Parathyroid adenoma (tissue), 2 donors: ENCODE measurements at regions not wholly inside any gene's neighbourhood (a gene's known extent, or its start where the extent isn't known, plus 50 kb on each side); places are given as distances from the start of the nearest gene placed in this dataset.
"Not testable (repeated sequence)": the region's sequence is repeated elsewhere in the genome, so short reads cannot be mapped to it uniquely, and the experiment has no call there.

Experiments
- H2AFZ ChIP-seq: fragments of 300-600 bp; sonication (generic); one replicate; pipeline ENCODE4 v1.7.0; 2017; ENCODE audit warnings: antibody characterized with exemption, mild to moderate bottlenecking
- H3K27ac ChIP-seq: fragments of 300-600 bp; sonication (generic); one replicate; pipeline ENCODE4 v1.7.0; 2017
- H3K27me3 ChIP-seq: fragments of 300-600 bp; sonication (generic); one replicate; pipeline ENCODE4 v1.7.0; 2017; ENCODE audit warnings: low read length; ENCODE audit not compliant: control insufficient read depth, insufficient read depth
- H3K36me3 ChIP-seq: fragments of 300-600 bp; sonication (generic); one replicate; pipeline ENCODE4 v1.7.0; 2017; ENCODE audit warnings: low read length; ENCODE audit not compliant: control insufficient read depth, insufficient read depth
- H3K4me1 ChIP-seq: fragments of 300-600 bp; sonication (generic); one replicate; pipeline ENCODE4 v1.7.0; 2017; ENCODE audit warnings: control low read depth
- H3K4me2 ChIP-seq: fragments of 300-600 bp; sonication (generic); one replicate; pipeline ENCODE4 v1.7.0; 2017; ENCODE audit warnings: low read length
- H3K4me3 ChIP-seq: fragments of 300-600 bp; sonication (generic); one replicate; pipeline ENCODE4 v1.7.0; 2017; ENCODE audit warnings: low read depth, low read length
- H3K79me2 ChIP-seq: fragments of 300-600 bp; sonication (generic); one replicate; pipeline ENCODE4 v1.7.0; 2017; ENCODE audit warnings: control low read depth
- H3K9ac ChIP-seq: fragments of 300-600 bp; sonication (generic); one replicate; pipeline ENCODE4 v1.7.0; 2017; ENCODE audit warnings: mild to moderate bottlenecking
- H3K9me3 ChIP-seq: fragments of 300-600 bp; sonication (generic); one replicate; pipeline ENCODE4 v1.7.0; 2017; ENCODE audit warnings: low read length; ENCODE audit not compliant: control insufficient read depth
- TF ChIP-seq, protein P1 (sequence below): fragments of 300-600 bp; sonication (generic); IDR thresholded peaks from one replicate; pipeline ENCODE4 v1.7.0; 2017; ENCODE audit warnings: antibody characterized with exemption, mild to moderate bottlenecking
- donor health status: primary hyperparathyroidism.

GRCh38 chr15:91409387-91409786 is 309.3 kb downstream of the SV2B start:
- Histone ChIP-seq H3K9ac (no peak overlapping the region), H3K27ac (no peak overlapping the region), H3K4me1 (no peaks in the 10 kb centered on the region), H3K9me3 (no peaks in the 10 kb centered on the region), H3K4me2 (no peak overlapping the region), H2AFZ (no peak overlapping the region), H3K27me3 (no peaks in the 10 kb centered on the region), H3K79me2 (no peaks in the 10 kb centered on the region), H3K4me3 (no peak overlapping the region), H3K36me3 (no peaks in the 10 kb centered on the region)
- TF ChIP-seq, protein P1, sequence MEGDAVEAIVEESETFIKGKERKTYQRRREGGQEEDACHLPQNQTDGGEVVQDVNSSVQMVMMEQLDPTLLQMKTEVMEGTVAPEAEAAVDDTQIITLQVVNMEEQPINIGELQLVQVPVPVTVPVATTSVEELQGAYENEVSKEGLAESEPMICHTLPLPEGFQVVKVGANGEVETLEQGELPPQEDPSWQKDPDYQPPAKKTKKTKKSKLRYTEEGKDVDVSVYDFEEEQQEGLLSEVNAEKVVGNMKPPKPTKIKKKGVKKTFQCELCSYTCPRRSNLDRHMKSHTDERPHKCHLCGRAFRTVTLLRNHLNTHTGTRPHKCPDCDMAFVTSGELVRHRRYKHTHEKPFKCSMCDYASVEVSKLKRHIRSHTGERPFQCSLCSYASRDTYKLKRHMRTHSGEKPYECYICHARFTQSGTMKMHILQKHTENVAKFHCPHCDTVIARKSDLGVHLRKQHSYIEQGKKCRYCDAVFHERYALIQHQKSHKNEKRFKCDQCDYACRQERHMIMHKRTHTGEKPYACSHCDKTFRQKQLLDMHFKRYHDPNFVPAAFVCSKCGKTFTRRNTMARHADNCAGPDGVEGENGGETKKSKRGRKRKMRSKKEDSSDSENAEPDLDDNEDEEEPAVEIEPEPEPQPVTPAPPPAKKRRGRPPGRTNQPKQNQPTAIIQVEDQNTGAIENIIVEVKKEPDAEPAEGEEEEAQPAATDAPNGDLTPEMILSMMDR = no peak

DNA sequence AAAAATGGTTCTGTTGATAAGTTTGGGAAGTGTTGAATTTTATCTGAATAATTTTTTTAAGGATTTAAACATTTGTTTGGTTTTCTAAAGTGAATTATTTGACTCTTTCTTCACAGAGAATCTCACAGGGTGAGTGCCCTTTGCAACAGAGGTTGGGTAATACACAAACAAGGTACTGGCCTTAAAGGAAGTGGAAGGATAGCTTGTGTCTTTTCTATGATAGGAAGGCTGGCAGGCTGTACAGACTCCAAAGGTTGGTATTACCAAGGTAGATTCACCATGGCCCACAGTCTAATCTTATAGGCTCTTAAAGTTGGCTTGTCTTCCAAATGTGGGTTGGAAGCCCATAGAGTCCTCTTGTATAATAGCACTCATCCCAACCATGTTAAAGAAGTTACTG is 311.5 kb downstream of the SV2B start:
- TF ChIP-seq, protein P1 = no peak
- Histone ChIP-seq H3K79me2 (no peaks in the 10 kb centered on the region), H3K27me3 (no peaks in the 10 kb centered on the region), H2AFZ (no peak overlapping the region), H3K4me2 (no peak overlapping the region), H3K27ac (no peak overlapping the region), H3K9me3 (no peaks in the 10 kb centered on the region), H3K9ac (no peak overlapping the region), H3K36me3 (no peaks in the 10 kb centered on the region), H3K4me1 (no peaks in the 10 kb centered on the region), H3K4me3 (no peak overlapping the region)

DNA sequence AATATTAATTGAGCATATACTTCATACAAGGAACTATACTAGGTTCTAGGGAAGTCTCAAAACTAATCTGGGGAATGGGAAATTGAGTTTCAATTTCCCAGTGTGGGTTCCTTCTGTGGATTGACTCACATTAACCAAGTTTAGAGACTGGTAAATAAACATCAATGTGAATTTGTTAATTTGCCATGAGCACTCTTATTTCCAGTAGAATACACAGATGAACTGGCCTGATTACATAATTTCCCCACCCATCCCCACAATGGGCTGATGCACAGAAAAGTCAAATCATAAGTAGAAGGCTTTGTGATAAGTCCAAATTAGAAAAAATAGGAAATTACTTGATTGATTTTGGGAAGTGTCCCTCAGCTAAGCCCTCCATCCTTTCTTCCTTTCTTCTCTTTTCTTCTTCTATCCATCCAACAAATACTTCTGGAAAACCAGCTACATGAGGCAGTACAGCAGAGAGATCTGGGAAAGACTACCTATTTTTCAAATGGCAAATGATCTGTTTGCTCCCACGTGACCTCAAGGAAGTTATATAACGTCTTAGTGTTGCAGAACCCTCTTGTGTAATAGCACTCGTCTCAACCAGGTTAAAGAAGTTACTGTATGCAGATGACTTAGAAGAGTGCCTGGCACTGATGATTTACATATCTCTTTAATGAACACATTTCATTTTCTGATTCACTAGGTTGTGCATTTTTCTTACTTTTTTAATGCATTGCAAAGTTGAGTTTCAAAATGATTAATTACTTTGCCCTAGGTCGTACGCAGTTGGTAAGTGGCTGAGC is 312.3 kb downstream of the SV2B start:
- H3K4me1 ChIP-seq = no peaks in the 10 kb centered on the region
- no peaks in the 10 kb centered on the region for H3K9me3 ChIP-seq
- no peaks in the 10 kb centered on the region for H3K27me3 ChIP-seq
- no peak overlapping the region for H2AFZ ChIP-seq
- H3K9ac ChIP-seq = no peak overlapping the region
- H3K27ac ChIP-seq = no peak overlapping the region
- H3K4me3 ChIP-seq = no peak overlapping the region
- H3K79me2 ChIP-seq = no peaks in the 10 kb centered on the region
- no peaks in the 10 kb centered on the region for H3K36me3 ChIP-seq
- H3K4me2 ChIP-seq = no peak overlapping the region
- TF ChIP-seq, protein P1 = no peak

GRCh38 chr15:91413142-91413541 is 313.1 kb downstream of the SV2B start:
- no peaks in the 10 kb centered on the region for H3K79me2 ChIP-seq
- H2AFZ ChIP-seq = no peak overlapping the region
- H3K27ac ChIP-seq = no peak overlapping the region
- no peaks in the 10 kb centered on the region for H3K9me3 ChIP-seq
- no peak overlapping the region for H3K4me2 ChIP-seq
- H3K27me3 ChIP-seq = no peaks in the 10 kb centered on the region
- H3K9ac ChIP-seq = no peak overlapping the region
- TF ChIP-seq, protein P1 = no peak
- H3K4me3 ChIP-seq = no peak overlapping the region
- H3K4me1 ChIP-seq = no peaks in the 10 kb centered on the region
- no peaks in the 10 kb centered on the region for H3K36me3 ChIP-seq

DNA sequence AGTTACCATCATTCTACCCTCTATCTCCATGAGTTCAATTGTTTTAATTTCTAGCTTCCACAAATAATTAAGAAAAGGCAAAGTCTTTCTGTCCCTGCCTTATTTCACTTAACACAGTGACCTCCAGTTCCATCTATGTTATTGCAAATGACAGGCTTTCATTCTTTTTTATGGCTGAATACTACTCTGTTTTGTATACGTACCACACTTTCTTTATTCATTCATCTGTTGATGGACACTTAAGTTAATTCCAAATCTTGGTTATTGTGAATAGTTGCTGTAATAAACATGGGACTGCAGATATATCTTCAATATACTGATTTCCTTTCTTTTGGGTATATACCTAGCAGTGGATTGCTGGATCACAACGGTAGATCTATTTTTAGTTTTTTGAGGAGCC is 314.1 kb downstream of the SV2B start:
- Histone ChIP-seq H3K27me3 (no peaks in the 10 kb centered on the region), H3K4me2 (no peak overlapping the region), H3K4me1 (no peaks in the 10 kb centered on the region), H3K9ac (no peak overlapping the region), H3K36me3 (no peaks in the 10 kb centered on the region), H3K79me2 (no peaks in the 10 kb centered on the region), H2AFZ (no peak overlapping the region), H3K4me3 (no peak overlapping the region), H3K27ac (no peak overlapping the region), H3K9me3 (no peaks in the 10 kb centered on the region)
- TF ChIP-seq, protein P1 = no peak

DNA sequence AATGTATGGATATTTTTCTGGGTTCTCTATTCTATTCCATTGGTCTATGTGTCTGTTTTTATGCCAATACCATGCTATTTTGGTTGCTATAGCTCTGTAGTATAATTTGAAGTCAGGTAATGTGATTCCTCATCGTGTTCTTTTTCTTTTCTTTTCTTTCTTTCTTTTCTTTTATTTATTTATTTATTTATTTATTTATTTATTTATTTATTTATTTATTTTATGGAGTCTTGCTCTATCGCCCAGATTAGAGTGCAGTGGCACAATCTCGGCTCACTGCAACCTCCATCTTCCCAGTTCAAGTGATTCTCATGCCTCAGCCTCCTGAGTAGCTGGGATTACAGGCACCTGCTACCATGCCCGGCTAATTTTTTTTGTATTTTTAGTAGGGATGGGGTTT is 315.2 kb downstream of the SV2B start:
- not testable (repeated sequence) for H3K79me2 ChIP-seq, H3K4me3 ChIP-seq, H3K36me3 ChIP-seq, H3K4me1 ChIP-seq, H3K9ac ChIP-seq, H3K9me3 ChIP-seq, H2AFZ ChIP-seq, H3K27me3 ChIP-seq, H3K27ac ChIP-seq, H3K4me2 ChIP-seq
